Sigmoid colon (tissue), 4 donors: ENCODE measurements at regions not wholly inside any gene's neighbourhood (a gene's known extent, or its start where the extent isn't known, plus 50 kb on each side); places are given as distances from the start of the nearest gene placed in this dataset.

Source experiments
- POLR2A ChIP-seq, 2 donors: fragments of 450-650 bp; IDR thresholded peaks; one replicate each; pipeline ENCODE4 v1.6.1; 2016; ENCODE audit warnings: antibody characterized with exemption in 2 of 2, mild to moderate bottlenecking in 2 of 2, moderate library complexity in 2 of 2
- POLR2AphosphoS5 ChIP-seq, 4 donors: sonication (generic); formaldehyde crosslinking; IDR thresholded peaks; one replicate each; pipeline ENCODE4 v1.6.1; 2017; ENCODE audit warnings: antibody characterized with exemption in 4 of 4
- TF ChIP-seq, protein P1 (sequence below), 4 experiments: fragments of 450-650 bp in 3 of 4; fragments of 200-600 bp in 1 of 4; IDR thresholded peaks; one replicate each; pipeline ENCODE4 v1.5.1; 2016 to 2019; ENCODE audit warnings: antibody characterized with exemption in 4 of 4, mild to moderate bottlenecking in 3 of 4, moderate library complexity in 2 of 4

DNA sequence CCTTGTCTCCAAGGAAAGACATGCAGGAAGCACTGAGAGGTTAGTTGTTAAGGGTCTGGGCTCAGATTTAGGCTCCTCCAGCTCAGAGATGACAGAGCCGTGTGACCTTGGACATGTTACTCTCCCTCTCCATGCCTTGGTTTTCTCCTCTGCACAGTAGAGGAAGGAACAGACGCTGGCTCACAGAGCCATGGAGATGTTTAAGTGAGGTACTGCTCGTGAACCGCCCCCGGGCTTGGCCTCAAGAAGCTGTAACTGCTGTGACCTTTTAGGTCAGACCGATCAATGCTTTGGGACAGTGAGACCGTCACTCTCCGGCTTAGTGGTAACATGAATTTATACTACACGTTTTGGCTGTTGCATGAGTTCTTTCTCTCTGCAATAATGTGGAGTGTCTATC lies 197.4 kb downstream of the C16orf95 start:
- TF ChIP-seq, protein P1, sequence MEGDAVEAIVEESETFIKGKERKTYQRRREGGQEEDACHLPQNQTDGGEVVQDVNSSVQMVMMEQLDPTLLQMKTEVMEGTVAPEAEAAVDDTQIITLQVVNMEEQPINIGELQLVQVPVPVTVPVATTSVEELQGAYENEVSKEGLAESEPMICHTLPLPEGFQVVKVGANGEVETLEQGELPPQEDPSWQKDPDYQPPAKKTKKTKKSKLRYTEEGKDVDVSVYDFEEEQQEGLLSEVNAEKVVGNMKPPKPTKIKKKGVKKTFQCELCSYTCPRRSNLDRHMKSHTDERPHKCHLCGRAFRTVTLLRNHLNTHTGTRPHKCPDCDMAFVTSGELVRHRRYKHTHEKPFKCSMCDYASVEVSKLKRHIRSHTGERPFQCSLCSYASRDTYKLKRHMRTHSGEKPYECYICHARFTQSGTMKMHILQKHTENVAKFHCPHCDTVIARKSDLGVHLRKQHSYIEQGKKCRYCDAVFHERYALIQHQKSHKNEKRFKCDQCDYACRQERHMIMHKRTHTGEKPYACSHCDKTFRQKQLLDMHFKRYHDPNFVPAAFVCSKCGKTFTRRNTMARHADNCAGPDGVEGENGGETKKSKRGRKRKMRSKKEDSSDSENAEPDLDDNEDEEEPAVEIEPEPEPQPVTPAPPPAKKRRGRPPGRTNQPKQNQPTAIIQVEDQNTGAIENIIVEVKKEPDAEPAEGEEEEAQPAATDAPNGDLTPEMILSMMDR (IDR thresholded peaks at IDR 0.05), result no peak
- no peak for TF ChIP-seq POLR2A (IDR thresholded peaks at IDR 0.05)
- no peak for TF ChIP-seq POLR2AphosphoS5 (IDR thresholded peaks at IDR 0.05)
